ENCODE measurements at regions not wholly inside any gene's neighbourhood (a gene's known extent, or its start where the extent isn't known, plus 50 kb on each side); places are given as distances from the start of the nearest gene placed in this dataset.

- TF ChIP-seq EGR1 (IDR thresholded peaks at IDR 0.05) = no peak
- TF ChIP-seq EP300 (IDR thresholded peaks at IDR 0.05; ENCODE audit: borderline replicate concordance) = no peak
- no peak for TF ChIP-seq TEAD4 (IDR thresholded peaks at IDR 0.05)
- no peak for TF ChIP-seq TAF1 (IDR thresholded peaks at IDR 0.05; ENCODE audit: low read depth)
- TF ChIP-seq RAD21 (IDR thresholded peaks at IDR 0.05; ENCODE audit: low read depth) = no peak
- no peak for TF ChIP-seq CREB1 (IDR thresholded peaks at IDR 0.05; ENCODE audit: low read depth)
- TF ChIP-seq, protein P1, sequence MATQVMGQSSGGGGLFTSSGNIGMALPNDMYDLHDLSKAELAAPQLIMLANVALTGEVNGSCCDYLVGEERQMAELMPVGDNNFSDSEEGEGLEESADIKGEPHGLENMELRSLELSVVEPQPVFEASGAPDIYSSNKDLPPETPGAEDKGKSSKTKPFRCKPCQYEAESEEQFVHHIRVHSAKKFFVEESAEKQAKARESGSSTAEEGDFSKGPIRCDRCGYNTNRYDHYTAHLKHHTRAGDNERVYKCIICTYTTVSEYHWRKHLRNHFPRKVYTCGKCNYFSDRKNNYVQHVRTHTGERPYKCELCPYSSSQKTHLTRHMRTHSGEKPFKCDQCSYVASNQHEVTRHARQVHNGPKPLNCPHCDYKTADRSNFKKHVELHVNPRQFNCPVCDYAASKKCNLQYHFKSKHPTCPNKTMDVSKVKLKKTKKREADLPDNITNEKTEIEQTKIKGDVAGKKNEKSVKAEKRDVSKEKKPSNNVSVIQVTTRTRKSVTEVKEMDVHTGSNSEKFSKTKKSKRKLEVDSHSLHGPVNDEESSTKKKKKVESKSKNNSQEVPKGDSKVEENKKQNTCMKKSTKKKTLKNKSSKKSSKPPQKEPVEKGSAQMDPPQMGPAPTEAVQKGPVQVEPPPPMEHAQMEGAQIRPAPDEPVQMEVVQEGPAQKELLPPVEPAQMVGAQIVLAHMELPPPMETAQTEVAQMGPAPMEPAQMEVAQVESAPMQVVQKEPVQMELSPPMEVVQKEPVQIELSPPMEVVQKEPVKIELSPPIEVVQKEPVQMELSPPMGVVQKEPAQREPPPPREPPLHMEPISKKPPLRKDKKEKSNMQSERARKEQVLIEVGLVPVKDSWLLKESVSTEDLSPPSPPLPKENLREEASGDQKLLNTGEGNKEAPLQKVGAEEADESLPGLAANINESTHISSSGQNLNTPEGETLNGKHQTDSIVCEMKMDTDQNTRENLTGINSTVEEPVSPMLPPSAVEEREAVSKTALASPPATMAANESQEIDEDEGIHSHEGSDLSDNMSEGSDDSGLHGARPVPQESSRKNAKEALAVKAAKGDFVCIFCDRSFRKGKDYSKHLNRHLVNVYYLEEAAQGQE (IDR thresholded peaks at IDR 0.05; ENCODE audit: low read depth) = no peak
- no peak for TF ChIP-seq CEBPB (IDR thresholded peaks at IDR 0.05)
Measured at GRCh38 chr4:89398146-89398545, 90.5 kb upstream of the GPRIN3 start.

DNA sequence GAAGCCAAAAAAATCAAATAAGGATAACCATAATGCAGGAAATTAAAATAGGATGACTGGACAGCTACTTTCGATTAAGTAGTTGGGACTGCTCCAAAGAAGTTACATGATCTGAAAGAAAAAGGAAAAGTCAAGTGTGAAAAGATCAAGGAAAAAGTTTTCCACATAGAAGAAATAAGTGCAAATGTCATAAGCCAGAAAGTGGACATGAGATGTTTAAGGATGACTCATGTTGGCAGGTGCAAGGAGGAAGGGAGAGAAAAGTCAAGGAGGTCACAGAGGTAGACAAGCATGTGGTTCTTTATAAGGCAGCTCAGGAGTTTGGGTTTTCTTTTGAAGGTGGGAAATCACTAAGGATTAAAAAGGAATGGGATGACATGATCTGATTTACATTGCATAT, 89.8 kb upstream of the GPRIN3 start:
- TF ChIP-seq ZBTB7A (IDR thresholded peaks at IDR 0.05; ENCODE audit: low read depth) (no peak), TCF12 (IDR thresholded peaks at IDR 0.05; ENCODE audit: low read depth) (no peak), FOXM1 (IDR thresholded peaks at IDR 0.05; ENCODE audit: borderline replicate concordance, low read depth) (no peak), CEBPB (IDR thresholded peaks at IDR 0.05) (no peak), CREB1 (IDR thresholded peaks at IDR 0.05; ENCODE audit: low read depth) (no peak), EP300 (IDR thresholded peaks at IDR 0.05; ENCODE audit: borderline replicate concordance) (no peak), YY1 (IDR thresholded peaks at IDR 0.05; ENCODE audit: low read depth) (no peak), USF1 (IDR thresholded peaks at IDR 0.05) (no peak), NFIC (IDR thresholded peaks at IDR 0.05) (no peak), TAF1 (IDR thresholded peaks at IDR 0.05; ENCODE audit: low read depth) (no peak), TEAD4 (IDR thresholded peaks at IDR 0.05) (no peak), RAD21 (IDR thresholded peaks at IDR 0.05; ENCODE audit: low read depth) (no peak)
- TF ChIP-seq, protein P1 (IDR thresholded peaks at IDR 0.05; ENCODE audit: low read depth) = no peak

GRCh38 chr4:89382439-89382838, 74.8 kb upstream of the GPRIN3 start:
- no peak for TF ChIP-seq TAF1 (IDR thresholded peaks at IDR 0.05; ENCODE audit: low read depth)
- TF ChIP-seq TEAD4 (IDR thresholded peaks at IDR 0.05) = no peak
- TF ChIP-seq CREB1 (IDR thresholded peaks at IDR 0.05; ENCODE audit: low read depth) = no peak
- no peak for TF ChIP-seq EGR1 (IDR thresholded peaks at IDR 0.05)
- TF ChIP-seq, protein P2, sequence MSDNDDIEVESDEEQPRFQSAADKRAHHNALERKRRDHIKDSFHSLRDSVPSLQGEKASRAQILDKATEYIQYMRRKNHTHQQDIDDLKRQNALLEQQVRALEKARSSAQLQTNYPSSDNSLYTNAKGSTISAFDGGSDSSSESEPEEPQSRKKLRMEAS (IDR thresholded peaks at IDR 0.05) = no peak

DNA sequence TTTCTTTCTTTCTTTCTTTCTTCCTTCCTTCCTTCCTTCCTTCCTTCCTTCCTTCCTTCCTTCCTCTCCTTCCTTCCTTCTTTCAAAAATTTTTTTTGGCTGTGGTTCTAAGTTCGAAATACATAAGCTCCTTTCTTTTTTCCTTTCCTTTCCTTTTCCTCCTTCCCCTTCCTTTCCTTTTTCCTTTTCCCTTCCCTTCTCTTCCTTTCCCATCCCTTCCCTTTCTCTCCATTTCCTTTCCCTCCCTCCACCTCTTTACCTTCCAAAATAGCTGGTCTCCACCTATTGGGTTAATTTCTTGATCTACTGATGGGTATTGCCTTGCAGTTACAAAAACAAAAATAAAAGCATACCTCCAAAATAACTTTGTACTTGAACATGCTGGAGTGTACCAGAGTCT, 73.4 kb upstream of the GPRIN3 start:
- TF ChIP-seq EP300 (IDR thresholded peaks at IDR 0.05; ENCODE audit: borderline replicate concordance) = no peak
- no peak for TF ChIP-seq TCF12 (IDR thresholded peaks at IDR 0.05; ENCODE audit: low read depth)
- no peak for TF ChIP-seq YY1 (IDR thresholded peaks at IDR 0.05; ENCODE audit: low read depth)
- no peak for TF ChIP-seq CREB1 (IDR thresholded peaks at IDR 0.05; ENCODE audit: low read depth)
- no peak for TF ChIP-seq NFIC (IDR thresholded peaks at IDR 0.05)
- TF ChIP-seq ZBTB7A (IDR thresholded peaks at IDR 0.05; ENCODE audit: low read depth) = no peak

DNA sequence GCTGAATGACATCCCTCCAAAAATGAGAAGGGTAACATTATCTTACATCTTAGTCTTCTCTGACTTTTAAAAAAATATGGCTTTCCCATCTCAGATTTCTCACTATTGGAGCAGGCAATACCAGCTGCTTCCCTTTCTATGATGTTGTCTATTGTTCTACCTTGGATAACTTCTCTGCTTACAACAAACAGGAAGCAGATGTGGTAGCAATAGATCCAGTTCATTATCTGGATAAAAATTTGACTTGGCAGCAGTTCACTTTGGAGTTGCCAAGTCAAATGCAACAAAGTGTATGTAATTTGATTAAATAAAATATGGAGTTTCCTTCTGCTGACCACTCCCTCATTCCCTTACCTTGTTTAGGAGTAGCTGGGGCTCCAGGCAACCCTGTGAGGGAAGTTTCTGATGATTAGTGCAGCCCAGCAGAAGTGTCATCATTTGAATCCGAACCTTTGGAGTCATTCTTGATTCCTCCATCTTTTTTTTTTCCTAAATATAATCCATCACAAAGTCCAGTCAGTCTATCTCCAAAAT, 72.0 kb upstream of the GPRIN3 start:
- TF ChIP-seq YY1 (IDR thresholded peaks at IDR 0.05; ENCODE audit: low read depth) = no peak
- no peak for TF ChIP-seq CREB1 (IDR thresholded peaks at IDR 0.05; ENCODE audit: low read depth)
- no peak for TF ChIP-seq EP300 (IDR thresholded peaks at IDR 0.05; ENCODE audit: borderline replicate concordance)
- TF ChIP-seq ZBTB7A (IDR thresholded peaks at IDR 0.05; ENCODE audit: low read depth) = no peak
- no peak for TF ChIP-seq USF1 (IDR thresholded peaks at IDR 0.05)
- TF ChIP-seq TEAD4 (IDR thresholded peaks at IDR 0.05) = no peak

GRCh38 chr4:89373394-89373793, 65.8 kb upstream of the GPRIN3 start:
- TF ChIP-seq CEBPB (IDR thresholded peaks at IDR 0.05) (no peak), TCF12 (IDR thresholded peaks at IDR 0.05; ENCODE audit: low read depth) (no peak), TAF1 (IDR thresholded peaks at IDR 0.05; ENCODE audit: low read depth) (no peak), YY1 (IDR thresholded peaks at IDR 0.05; ENCODE audit: low read depth) (no peak), ZBTB7A (IDR thresholded peaks at IDR 0.05; ENCODE audit: low read depth) (no peak), FOXM1 (IDR thresholded peaks at IDR 0.05; ENCODE audit: borderline replicate concordance, low read depth) (no peak), RAD21 (IDR thresholded peaks at IDR 0.05; ENCODE audit: low read depth) (no peak), USF1 (IDR thresholded peaks at IDR 0.05) (no peak), NFIC (IDR thresholded peaks at IDR 0.05) (no peak), TEAD4 (IDR thresholded peaks at IDR 0.05) (no peak), CREB1 (IDR thresholded peaks at IDR 0.05; ENCODE audit: low read depth) (no peak)
- TF ChIP-seq, protein P1 (IDR thresholded peaks at IDR 0.05; ENCODE audit: low read depth) = no peak
- TF ChIP-seq, protein P2 (IDR thresholded peaks at IDR 0.05) = no peak
